GM23248 (cell line): ENCODE measurements at regions not wholly inside any gene's neighbourhood (a gene's known extent, or its start where the extent isn't known, plus 50 kb on each side); places are given as distances from the start of the nearest gene placed in this dataset.

Experiments
- EZH2 ChIP-seq: fragments of 200-600 bp; sonication (generic); IDR thresholded peaks from 2 replicates; pipeline ENCODE4 v1.6.1; 2018; ENCODE audit warnings: antibody characterized with exemption, mild to moderate bottlenecking; ENCODE audit not compliant: insufficient read depth, poor library complexity, severe bottlenecking
- EZH2phosphoT487 ChIP-seq: fragments of 200-600 bp; sonication (generic); IDR thresholded peaks from 2 replicates; pipeline ENCODE4 v1.6.1; 2018; ENCODE audit warnings: antibody characterized with exemption, moderate library complexity, mild to moderate bottlenecking, low read depth; ENCODE audit not compliant: insufficient read depth

GRCh38 chr4:181662383-181662782, 580.8 kb upstream of the TENM3 start:
- no peak for TF ChIP-seq EZH2phosphoT487
- TF ChIP-seq EZH2: no peak
